Dendritic cell treated with granulocyte-macrophage colony-stimulating factor and Interleukin-4, amounts not matched to agents 40 ng/mL and 50 ng/mL, for 4 days (primary cell): ENCODE measurements at regions not wholly inside any gene's neighbourhood (a gene's known extent, or its start where the extent isn't known, plus 50 kb on each side); places are given as distances from the start of the nearest gene placed in this dataset.

Experiments used
- H3K27ac Mint-ChIP-seq: one replicate; pipeline ENCODE4 v1.8.0; 2022; ENCODE audit warnings: mild to moderate bottlenecking, mixed read lengths
- H3K27me3 Mint-ChIP-seq: one replicate; pipeline ENCODE4 v1.8.0; 2022; ENCODE audit warnings: mild to moderate bottlenecking, mixed read lengths
- H3K36me3 Mint-ChIP-seq: one replicate; pipeline ENCODE4 v1.8.0; 2022; ENCODE audit warnings: low read depth, mixed read lengths
- H3K4me1 Mint-ChIP-seq: one replicate; pipeline ENCODE4 v1.8.0; 2022; ENCODE audit warnings: low read depth, mixed read lengths
- H3K4me3 Mint-ChIP-seq: one replicate; pipeline ENCODE4 v1.8.0; 2022; ENCODE audit warnings: mild to moderate bottlenecking, moderate library complexity, mixed read lengths
- H3K9me3 Mint-ChIP-seq: one replicate; pipeline ENCODE4 v1.8.0; 2022; ENCODE audit warnings: mixed read lengths
- intact Hi-C: fragments of 100-400 bp; cut with micrococcal nuclease; formaldehyde crosslinking; loops from one replicate; pipeline ENCODE4 v1.15.0; 2022

GRCh38 chr5:29588236-29588635 is 1605.2 kb upstream of the CDH6 start:
- Mint-ChIP-seq H3K4me3 (no peak overlapping the region), H3K4me1 (no peaks in the 10 kb centered on the region), H3K27me3 (no peaks in the 10 kb centered on the region), H3K27ac (no peak overlapping the region), H3K9me3 (peaks cover 23% of the 10 kb centered on the region), H3K36me3 (no peaks in the 10 kb centered on the region)
- intact Hi-C loops: no loop called here

GRCh38 chr5:29587832-29588231 is 1605.7 kb upstream of the CDH6 start:
- intact Hi-C loops: no loop called here
- H3K36me3 Mint-ChIP-seq: no peaks in the 10 kb centered on the region
- no peak overlapping the region for H3K4me3 Mint-ChIP-seq
- no peaks in the 10 kb centered on the region for H3K4me1 Mint-ChIP-seq
- H3K27ac Mint-ChIP-seq: no peak overlapping the region
- H3K27me3 Mint-ChIP-seq: no peaks in the 10 kb centered on the region
- H3K9me3 Mint-ChIP-seq: peaks cover 27% of the 10 kb centered on the region

- Mint-ChIP-seq H3K27me3 (no peaks in the 10 kb centered on the region), H3K4me1 (no peaks in the 10 kb centered on the region), H3K36me3 (no peaks in the 10 kb centered on the region), H3K4me3 (no peak overlapping the region), H3K27ac (no peak overlapping the region), H3K9me3 (peaks cover 15% of the 10 kb centered on the region)
- intact Hi-C loops: no loop called here
Measured at GRCh38 chr5:29568028-29568427, 1625.5 kb upstream of the CDH6 start.

- Mint-ChIP-seq H3K9me3 (peaks cover 5% of the 10 kb centered on the region), H3K36me3 (no peaks in the 10 kb centered on the region), H3K4me3 (no peak overlapping the region), H3K27ac (no peak overlapping the region), H3K27me3 (no peaks in the 10 kb centered on the region), H3K4me1 (no peaks in the 10 kb centered on the region)
- intact Hi-C loops: no loop called here
Measured at GRCh38 chr5:29561564-29561963, 1631.9 kb upstream of the CDH6 start.

- Mint-ChIP-seq H3K4me3 (no peak overlapping the region), H3K36me3 (no peaks in the 10 kb centered on the region), H3K27me3 (no peaks in the 10 kb centered on the region), H3K27ac (no peak overlapping the region), H3K4me1 (no peaks in the 10 kb centered on the region), H3K9me3 (peaks cover 39% of the 10 kb centered on the region)
- intact Hi-C loops: no loop called here
Measured at GRCh38 chr5:29550523-29550922, 1643.0 kb upstream of the CDH6 start.

GRCh38 chr5:29548262-29548661 is 1645.2 kb upstream of the CDH6 start:
- intact Hi-C loops: no loop called here
- Mint-ChIP-seq H3K36me3 (no peaks in the 10 kb centered on the region), H3K4me1 (no peaks in the 10 kb centered on the region), H3K9me3 (peaks cover 46% of the 10 kb centered on the region), H3K4me3 (no peak overlapping the region), H3K27ac (no peak overlapping the region), H3K27me3 (no peaks in the 10 kb centered on the region)

- Mint-ChIP-seq H3K27ac (no peak overlapping the region), H3K4me1 (no peaks in the 10 kb centered on the region), H3K4me3 (no peak overlapping the region), H3K27me3 (no peaks in the 10 kb centered on the region), H3K36me3 (no peaks in the 10 kb centered on the region), H3K9me3 (peaks cover 48% of the 10 kb centered on the region)
- intact Hi-C loops: no loop called here
Measured at GRCh38 chr5:29547236-29547865, 1646.1 kb upstream of the CDH6 start.

- intact Hi-C loops: no loop called here
- Mint-ChIP-seq H3K36me3 (no peaks in the 10 kb centered on the region), H3K27me3 (no peaks in the 10 kb centered on the region), H3K4me3 (no peak overlapping the region), H3K9me3 (peaks cover 62% of the 10 kb centered on the region), H3K4me1 (no peaks in the 10 kb centered on the region), H3K27ac (no peak overlapping the region)
Measured at GRCh38 chr5:29543501-29543900, 1650.0 kb upstream of the CDH6 start.

GRCh38 chr5:29524227-29524626 is 1669.3 kb upstream of the CDH6 start:
- H3K27me3 Mint-ChIP-seq: no peaks in the 10 kb centered on the region
- no peak overlapping the region for H3K4me3 Mint-ChIP-seq
- no peaks in the 10 kb centered on the region for H3K4me1 Mint-ChIP-seq
- no peak overlapping the region for H3K27ac Mint-ChIP-seq
- H3K9me3 Mint-ChIP-seq: peaks cover 5% of the 10 kb centered on the region
- intact Hi-C loops: no loop called here
- no peaks in the 10 kb centered on the region for H3K36me3 Mint-ChIP-seq

GRCh38 chr5:29518176-29518575 is 1675.3 kb upstream of the CDH6 start:
- Mint-ChIP-seq H3K27me3 (no peaks in the 10 kb centered on the region), H3K27ac (no peak overlapping the region), H3K4me1 (no peaks in the 10 kb centered on the region), H3K9me3 (no peaks in the 10 kb centered on the region), H3K4me3 (no peak overlapping the region), H3K36me3 (no peaks in the 10 kb centered on the region)
- intact Hi-C loops: no loop called here

- intact Hi-C loops: no loop called here
- Mint-ChIP-seq H3K4me1 (no peaks in the 10 kb centered on the region), H3K9me3 (peaks cover 6% of the 10 kb centered on the region), H3K36me3 (no peaks in the 10 kb centered on the region), H3K4me3 (no peak overlapping the region), H3K27ac (no peak overlapping the region), H3K27me3 (no peaks in the 10 kb centered on the region)
Measured at GRCh38 chr5:29516224-29516623, 1677.3 kb upstream of the CDH6 start.

GRCh38 chr5:29508131-29508530 is 1685.4 kb upstream of the CDH6 start:
- Mint-ChIP-seq H3K4me3 (no peak overlapping the region), H3K9me3 (peaks cover 28% of the 10 kb centered on the region), H3K27me3 (no peaks in the 10 kb centered on the region), H3K4me1 (no peaks in the 10 kb centered on the region), H3K27ac (no peak overlapping the region), H3K36me3 (no peaks in the 10 kb centered on the region)
- intact Hi-C loops: no loop called here

- Mint-ChIP-seq H3K27ac (no peak overlapping the region), H3K27me3 (no peaks in the 10 kb centered on the region), H3K4me3 (no peak overlapping the region), H3K9me3 (peaks cover 27% of the 10 kb centered on the region), H3K36me3 (no peaks in the 10 kb centered on the region), H3K4me1 (no peaks in the 10 kb centered on the region)
- intact Hi-C loops: no loop called here
Measured at GRCh38 chr5:29504411-29504810, 1689.1 kb upstream of the CDH6 start.

- Mint-ChIP-seq H3K36me3 (no peaks in the 10 kb centered on the region), H3K4me3 (no peak overlapping the region), H3K4me1 (no peaks in the 10 kb centered on the region), H3K27ac (no peak overlapping the region), H3K9me3 (peaks cover 61% of the 10 kb centered on the region), H3K27me3 (no peaks in the 10 kb centered on the region)
- intact Hi-C loops: no loop called here
Measured at GRCh38 chr5:29498860-29499259, 1694.6 kb upstream of the CDH6 start.

- Mint-ChIP-seq H3K4me1 (no peaks in the 10 kb centered on the region), H3K9me3 (peaks cover 61% of the 10 kb centered on the region), H3K36me3 (no peaks in the 10 kb centered on the region), H3K27ac (no peak overlapping the region), H3K27me3 (no peaks in the 10 kb centered on the region), H3K4me3 (no peak overlapping the region)
- intact Hi-C loops: no loop called here
Measured at GRCh38 chr5:29498412-29498811, 1695.1 kb upstream of the CDH6 start.
